ENCODE measurements at regions not wholly inside any gene's neighbourhood (a gene's known extent, or its start where the extent isn't known, plus 50 kb on each side); places are given as distances from the start of the nearest gene placed in this dataset.

DNA sequence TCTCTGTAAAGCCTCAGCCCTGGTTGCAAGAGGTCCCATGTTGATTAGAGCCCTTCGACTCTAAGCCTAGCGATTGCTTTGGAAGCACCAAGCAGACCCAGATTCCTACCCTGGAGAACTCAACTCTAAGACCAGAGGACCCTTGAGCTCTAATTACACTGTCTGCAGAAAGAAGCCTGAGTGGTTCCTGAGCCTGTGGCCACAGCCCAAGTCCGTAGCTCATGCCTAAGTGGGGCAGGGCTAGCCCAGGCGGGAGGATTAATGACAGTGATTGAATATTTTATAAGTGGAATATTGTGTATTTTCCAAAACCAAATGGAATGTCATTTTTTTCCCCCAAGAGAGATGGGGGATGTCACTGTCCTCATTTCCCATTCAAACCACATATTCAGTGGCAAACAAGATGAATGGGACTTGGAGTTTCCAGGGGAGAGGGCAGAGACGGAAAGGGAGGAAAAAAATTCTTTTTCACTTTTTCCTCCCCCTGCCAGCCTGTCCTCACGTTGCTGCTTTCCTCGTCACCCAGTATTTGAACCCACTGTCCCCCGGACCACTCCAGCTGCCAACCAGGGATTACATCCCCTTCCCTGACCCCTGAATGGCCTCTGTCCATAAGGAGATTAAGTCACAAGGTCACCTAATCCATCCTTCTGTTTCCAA is 79.6 kb upstream of the CTTNBP2NL start:
- TF ChIP-seq, protein P1, sequence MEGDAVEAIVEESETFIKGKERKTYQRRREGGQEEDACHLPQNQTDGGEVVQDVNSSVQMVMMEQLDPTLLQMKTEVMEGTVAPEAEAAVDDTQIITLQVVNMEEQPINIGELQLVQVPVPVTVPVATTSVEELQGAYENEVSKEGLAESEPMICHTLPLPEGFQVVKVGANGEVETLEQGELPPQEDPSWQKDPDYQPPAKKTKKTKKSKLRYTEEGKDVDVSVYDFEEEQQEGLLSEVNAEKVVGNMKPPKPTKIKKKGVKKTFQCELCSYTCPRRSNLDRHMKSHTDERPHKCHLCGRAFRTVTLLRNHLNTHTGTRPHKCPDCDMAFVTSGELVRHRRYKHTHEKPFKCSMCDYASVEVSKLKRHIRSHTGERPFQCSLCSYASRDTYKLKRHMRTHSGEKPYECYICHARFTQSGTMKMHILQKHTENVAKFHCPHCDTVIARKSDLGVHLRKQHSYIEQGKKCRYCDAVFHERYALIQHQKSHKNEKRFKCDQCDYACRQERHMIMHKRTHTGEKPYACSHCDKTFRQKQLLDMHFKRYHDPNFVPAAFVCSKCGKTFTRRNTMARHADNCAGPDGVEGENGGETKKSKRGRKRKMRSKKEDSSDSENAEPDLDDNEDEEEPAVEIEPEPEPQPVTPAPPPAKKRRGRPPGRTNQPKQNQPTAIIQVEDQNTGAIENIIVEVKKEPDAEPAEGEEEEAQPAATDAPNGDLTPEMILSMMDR (IDR thresholded peaks at IDR 0.05; ENCODE audit: poor library complexity): no peak
- no peak for TF ChIP-seq EZH2 (IDR thresholded peaks at IDR 0.05; ENCODE audit: borderline replicate concordance)

Data from hepatocyte (in vitro differentiated cells).